B cell (primary cell): ENCODE measurements at regions not wholly inside any gene's neighbourhood (a gene's known extent, or its start where the extent isn't known, plus 50 kb on each side); places are given as distances from the start of the nearest gene placed in this dataset.

Source experiments
- ATAC-seq: fragments of 200-7000 bp; cut with Tn5 transposase; one replicate; pipeline ENCODE4 v1.10.0; 2021; ENCODE audit warnings: low read depth, mild to moderate bottlenecking, moderate number of reproducible peaks, moderate library complexity
- CTCF ChIA-PET: fragments of 350-600 bp; sonication (Branson Sonifier 250); formaldehyde crosslinking; loops from one replicate; lab custom pipeline; 2021; ENCODE audit warnings: antibody characterized with exemption, inconsistent platforms; lab: Charles Lee
- POLR2A ChIA-PET: fragments of 350-600 bp; sonication (Branson Sonifier 250); formaldehyde crosslinking; loops from one replicate; lab custom pipeline; 2021; ENCODE audit warnings: antibody characterized with exemption; lab: Charles Lee
- DNase-seq: peaks from one replicate; pipeline ENCODE4 v3.0.0; 2013
- H2AFZ ChIP-seq: 2 replicates; pipeline ENCODE4 v1.6.1; 2012; ENCODE audit warnings: mild to moderate bottlenecking, low read depth, low read length; ENCODE audit not compliant: insufficient read depth, poor library complexity, severe bottlenecking
- H3K27ac ChIP-seq, 2 donors: 1 replicate in 1 of 2; 2 replicates in 1 of 2; pipeline ENCODE4 v1.5.1; 2012 to 2013; ENCODE audit warnings: low read length in 2 of 2, mild to moderate bottlenecking in 2 of 2, moderate library complexity in 1 of 2
- H3K27me3 ChIP-seq, 4 experiments: fragments of 200-600 bp in 1 of 4; sonication (generic) in 1 of 4; replicated peaks in 1 of 4; 1 replicate in 2 of 4; 2 replicates in 2 of 4; pipeline versions ENCODE4 v1.6.1 to v1.7.0; 2013 to 2016; ENCODE audit warnings: low read length in 3 of 4, mild to moderate bottlenecking in 2 of 4, mixed read lengths in 1 of 4, moderate library complexity in 1 of 4; ENCODE audit not compliant: insufficient read depth in 4 of 4, control insufficient read depth in 3 of 4; ENCODE audit errors: control extremely low read depth in 1 of 4
- H3K36me3 ChIP-seq, 2 experiments: replicated peaks in 1 of 2; 1 replicate in 1 of 2; 2 replicates in 1 of 2; pipeline versions ENCODE4 v1.6.1 to v1.7.1; 2013; ENCODE audit warnings: low read length in 1 of 2; ENCODE audit not compliant: insufficient read depth in 2 of 2, control insufficient read depth in 1 of 2; ENCODE audit errors: control extremely low read depth in 1 of 2, extremely low read depth in 1 of 2
- H3K4me1 ChIP-seq, 2 donors: fragments of 200-600 bp in 1 of 2; sonication (generic) in 1 of 2; 1 replicate in 1 of 2; 2 replicates in 1 of 2; pipeline versions ENCODE4 v1.5.1 to v1.6.1; 2013 to 2017; ENCODE audit warnings: low read length in 2 of 2; ENCODE audit not compliant: control insufficient read depth in 2 of 2, insufficient read depth in 2 of 2
- H3K4me2 ChIP-seq: replicated peaks from 2 replicates; pipeline ENCODE3; 2012; ENCODE audit warnings: mild to moderate bottlenecking, low read depth, low read length; ENCODE audit not compliant: poor library complexity, severe bottlenecking
- H3K4me3 ChIP-seq, 5 experiments: fragments of 200-600 bp in 1 of 5; sonication (generic) in 1 of 5; 1 replicate in 3 of 5; 2 replicates in 2 of 5; pipeline versions ENCODE4 v1.5.1 to v1.7.0; 2011 to 2016; ENCODE audit warnings: low read length in 4 of 5, mild to moderate bottlenecking in 4 of 5, low read depth in 2 of 5, control low read depth in 1 of 5, moderate library complexity in 1 of 5; ENCODE audit not compliant: insufficient read depth in 1 of 5; ENCODE audit errors: control extremely low read depth in 1 of 5, extremely low read depth in 1 of 5
- H3K79me2 ChIP-seq: fragments of 200-600 bp; sonication (generic); one replicate; pipeline ENCODE4 v1.6.0; 2016; ENCODE audit warnings: low read length; ENCODE audit not compliant: control insufficient read depth, insufficient read depth
- H3K9ac ChIP-seq: fragments of 200-600 bp; sonication (generic); 2 replicates; pipeline ENCODE4 v1.6.1; 2017; ENCODE audit warnings: mild to moderate bottlenecking, low read length, moderate library complexity
- H3K9me3 ChIP-seq, 3 donors: one replicate each; pipeline versions ENCODE4 v1.6.1 to v1.7.1; 2013; ENCODE audit warnings: low read length in 2 of 3; ENCODE audit not compliant: control insufficient read depth in 2 of 3, insufficient read depth in 1 of 3; ENCODE audit errors: control extremely low read depth in 1 of 3
- H4K20me1 ChIP-seq: 2 replicates; pipeline ENCODE4 v1.6.0; 2012; ENCODE audit warnings: mild to moderate bottlenecking, low read length; ENCODE audit not compliant: insufficient read depth, control insufficient read depth, poor library complexity, severe bottlenecking
- H3K27ac Mint-ChIP-seq: one replicate; pipeline ENCODE4 v1.8.0; 2021; ENCODE audit warnings: mixed read lengths
- H3K27me3 Mint-ChIP-seq: one replicate; pipeline ENCODE4 v1.8.0; 2021; ENCODE audit warnings: mixed read lengths
- H3K4me1 Mint-ChIP-seq: one replicate; pipeline ENCODE4 v1.8.0; 2021; ENCODE audit warnings: mixed read lengths
- H3K4me3 Mint-ChIP-seq: one replicate; pipeline ENCODE4 v1.8.0; 2021; ENCODE audit warnings: mixed read lengths
- H3K9me3 Mint-ChIP-seq: one replicate; pipeline ENCODE4 v1.8.0; 2022; ENCODE audit warnings: mixed read lengths; ENCODE audit not compliant: insufficient read depth
- EZH2 ChIP-seq: IDR thresholded peaks from 2 replicates; pipeline ENCODE4 v1.6.1; 2012; ENCODE audit warnings: borderline replicate concordance, low read depth, mild to moderate bottlenecking, moderate library complexity, low read length; ENCODE audit not compliant: insufficient read depth, poor library complexity, severe bottlenecking
- WGBS: methylation state at CpG from one replicate; pipeline ENCODE4 v1.1.5; 2013; ENCODE audit warnings: missing lambda C conversion rate; ENCODE audit not compliant: insufficient coverage; 5-methylcytosine and 5-hydroxymethylcytosine counted together
- intact Hi-C: fragments of 100-400 bp; cut with micrococcal nuclease; formaldehyde crosslinking; loops from one replicate; pipeline ENCODE4 v1.10.0; 2022
- TF ChIP-seq, protein P1 (sequence below): fragments of 200-600 bp; IDR thresholded peaks from one replicate; pipeline ENCODE4 v1.8.0; 2022; ENCODE audit warnings: antibody characterized with exemption, mild to moderate bottlenecking

DNA sequence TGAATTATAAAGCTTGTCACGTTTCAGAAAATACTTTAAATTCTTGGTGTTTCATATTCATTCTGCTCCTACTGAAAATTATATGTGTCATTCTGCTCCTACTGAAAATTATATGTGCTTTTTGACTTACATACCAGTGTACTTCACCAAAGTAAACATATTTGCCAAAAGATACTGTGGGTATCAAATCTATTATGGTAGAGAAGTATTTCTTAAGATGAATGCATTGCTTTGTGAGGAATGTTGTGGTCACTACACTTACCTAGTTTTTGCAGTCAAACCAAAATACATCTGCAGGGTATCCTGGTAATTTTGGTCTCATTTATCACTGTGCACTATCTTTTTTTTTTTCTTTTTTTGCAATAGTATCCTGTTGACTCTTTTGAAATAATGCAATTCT lies 287.7 kb upstream of the MAD2L1 start:
- H3K27ac Mint-ChIP-seq, result no peak overlapping the region
- WGBS, result no CpG with 5 or more reads among the region's 1 CpG
- Histone ChIP-seq H3K79me2 (no peaks in the 10 kb centered on the region), H2AFZ (no peak overlapping the region), H3K4me1 (no peaks in the 10 kb centered on the region), H4K20me1 (no peaks in the 10 kb centered on the region), H3K27ac (no peak overlapping the region), H3K4me3 (no peak overlapping the region), H3K27me3 (no peaks in the 10 kb centered on the region), H3K9ac (no peak overlapping the region), H3K9me3 (no peaks in the 10 kb centered on the region), H3K4me2 (no peak overlapping the region), H3K36me3 (no peaks in the 10 kb centered on the region)
- intact Hi-C loops, result no loop called here
- no peaks in the 10 kb centered on the region for H3K4me1 Mint-ChIP-seq
- TF ChIP-seq EZH2, result no peak
- TF ChIP-seq, protein P1, sequence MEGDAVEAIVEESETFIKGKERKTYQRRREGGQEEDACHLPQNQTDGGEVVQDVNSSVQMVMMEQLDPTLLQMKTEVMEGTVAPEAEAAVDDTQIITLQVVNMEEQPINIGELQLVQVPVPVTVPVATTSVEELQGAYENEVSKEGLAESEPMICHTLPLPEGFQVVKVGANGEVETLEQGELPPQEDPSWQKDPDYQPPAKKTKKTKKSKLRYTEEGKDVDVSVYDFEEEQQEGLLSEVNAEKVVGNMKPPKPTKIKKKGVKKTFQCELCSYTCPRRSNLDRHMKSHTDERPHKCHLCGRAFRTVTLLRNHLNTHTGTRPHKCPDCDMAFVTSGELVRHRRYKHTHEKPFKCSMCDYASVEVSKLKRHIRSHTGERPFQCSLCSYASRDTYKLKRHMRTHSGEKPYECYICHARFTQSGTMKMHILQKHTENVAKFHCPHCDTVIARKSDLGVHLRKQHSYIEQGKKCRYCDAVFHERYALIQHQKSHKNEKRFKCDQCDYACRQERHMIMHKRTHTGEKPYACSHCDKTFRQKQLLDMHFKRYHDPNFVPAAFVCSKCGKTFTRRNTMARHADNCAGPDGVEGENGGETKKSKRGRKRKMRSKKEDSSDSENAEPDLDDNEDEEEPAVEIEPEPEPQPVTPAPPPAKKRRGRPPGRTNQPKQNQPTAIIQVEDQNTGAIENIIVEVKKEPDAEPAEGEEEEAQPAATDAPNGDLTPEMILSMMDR, result no peak
- DNase-seq, result no peak
- H3K9me3 Mint-ChIP-seq, result no peaks in the 10 kb centered on the region
- H3K4me3 Mint-ChIP-seq, result no peak overlapping the region
- ChIA-PET POLR2A (no interaction called here), CTCF (no interaction called here)
- ATAC-seq, result no peak
- H3K27me3 Mint-ChIP-seq, result no peaks in the 10 kb centered on the region

- Mint-ChIP-seq H3K4me1 (no peaks in the 10 kb centered on the region), H3K27ac (no peak overlapping the region), H3K4me3 (no peak overlapping the region), H3K9me3 (no peaks in the 10 kb centered on the region), H3K27me3 (no peaks in the 10 kb centered on the region)
- Histone ChIP-seq H4K20me1 (no peaks in the 10 kb centered on the region), H3K9me3 (no peaks in the 10 kb centered on the region), H3K4me3 (no peak overlapping the region), H3K27ac (no peak overlapping the region), H3K79me2 (no peaks in the 10 kb centered on the region), H3K4me2 (no peak overlapping the region), H3K9ac (no peak overlapping the region), H3K4me1 (no peaks in the 10 kb centered on the region), H2AFZ (no peak overlapping the region), H3K27me3 (no peaks in the 10 kb centered on the region), H3K36me3 (no peaks in the 10 kb centered on the region)
- ChIA-PET CTCF (no interaction called here), POLR2A (no interaction called here)
- ATAC-seq, result no peak
- DNase-seq, result no peak
- intact Hi-C loops, result no loop called here
- WGBS, result no CpG with 5 or more reads among the region's 6 CpGs
- no peak for TF ChIP-seq EZH2
- TF ChIP-seq, protein P1, result no peak
These were observed 286.6 kb upstream of the MAD2L1 start for GRCh38 chr4:120353235-120353634.
